ENCODE measurements at regions not wholly inside any gene's neighbourhood (a gene's known extent, or its start where the extent isn't known, plus 50 kb on each side); places are given as distances from the start of the nearest gene placed in this dataset.

GRCh38 chr1:98478121-98478520 is 183.4 kb upstream of the SNX7 start:
- DNase-seq: no peak

DNA sequence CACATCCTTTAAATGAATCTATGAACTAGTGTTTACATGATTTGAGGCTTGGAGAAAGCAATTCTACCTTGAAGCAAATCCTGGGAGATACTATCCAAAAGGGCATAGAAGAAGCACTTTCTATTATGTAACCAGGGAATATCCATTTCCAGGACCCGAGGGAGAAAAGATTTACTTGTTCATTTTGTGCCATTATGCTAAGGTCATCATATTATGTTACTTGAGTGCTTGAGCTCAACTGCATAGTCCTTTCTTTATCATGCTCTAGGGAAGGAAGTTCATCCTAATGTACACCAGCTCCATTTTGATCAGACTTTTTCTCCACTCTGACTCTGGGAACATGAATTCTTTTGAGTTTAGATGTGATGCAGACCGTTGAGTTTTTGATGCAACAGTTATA is 188.6 kb upstream of the SNX7 start:
- no peak for DNase-seq

- no peak for DNase-seq
These were observed 189.9 kb upstream of the SNX7 start for GRCh38 chr1:98471633-98472032.

GRCh38 chr1:98468111-98468717 is 193.3 kb upstream of the SNX7 start:
- no peak for DNase-seq

- no peak for DNase-seq
These were observed 193.9 kb upstream of the SNX7 start for GRCh38 chr1:98467586-98467985.

DNA sequence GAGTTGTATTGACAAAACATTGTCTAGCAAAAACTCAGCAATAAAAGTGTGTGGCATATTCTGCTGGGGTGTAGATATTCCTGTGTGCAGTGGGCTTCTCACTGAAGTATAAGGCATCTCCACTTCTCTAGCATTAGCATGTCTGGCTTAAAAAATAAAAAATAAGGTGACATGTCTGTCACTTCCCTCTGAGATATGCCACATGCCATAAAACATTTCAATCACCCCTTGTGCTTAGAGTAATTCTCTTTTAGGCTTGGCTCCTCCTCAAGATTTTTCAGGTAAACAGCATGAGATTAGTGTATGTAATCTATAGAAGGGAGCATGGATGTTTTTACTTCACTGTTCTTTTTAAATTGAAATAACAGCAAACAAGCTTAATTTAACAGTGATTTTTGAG is 194.4 kb upstream of the SNX7 start:
- DNase-seq: no peak

DNA sequence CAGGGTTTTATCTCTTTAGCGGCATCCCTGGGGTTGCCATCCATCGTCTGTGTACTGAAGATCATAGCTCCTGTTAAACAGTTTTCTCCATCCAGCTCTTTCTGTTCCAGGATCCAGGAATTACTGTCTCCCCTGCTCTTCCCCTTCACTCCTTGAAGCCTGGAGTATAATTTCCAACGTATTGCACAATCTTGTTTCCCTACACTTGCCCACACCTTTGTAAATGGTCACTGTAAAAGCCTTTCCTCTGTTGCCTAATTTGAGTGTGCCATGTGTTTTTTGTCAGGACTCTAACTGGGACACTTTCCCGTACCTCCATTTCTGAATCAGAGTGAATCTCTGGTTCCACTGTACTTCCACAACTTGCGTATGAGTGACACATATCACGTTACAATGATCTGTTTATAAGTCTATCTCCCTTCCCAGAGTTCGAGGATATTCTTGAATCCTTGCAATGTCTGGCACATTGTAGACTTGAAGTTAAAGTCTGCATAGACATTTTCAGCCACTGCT is 199.6 kb upstream of the SNX7 start:
- DNase-seq: no peak

- DNase-seq: no peak
These were observed 201.4 kb upstream of the SNX7 start for GRCh38 chr1:98460136-98460535.

- no peak for DNase-seq
These were observed 202.0 kb upstream of the SNX7 start for GRCh38 chr1:98459486-98459870.

DNA sequence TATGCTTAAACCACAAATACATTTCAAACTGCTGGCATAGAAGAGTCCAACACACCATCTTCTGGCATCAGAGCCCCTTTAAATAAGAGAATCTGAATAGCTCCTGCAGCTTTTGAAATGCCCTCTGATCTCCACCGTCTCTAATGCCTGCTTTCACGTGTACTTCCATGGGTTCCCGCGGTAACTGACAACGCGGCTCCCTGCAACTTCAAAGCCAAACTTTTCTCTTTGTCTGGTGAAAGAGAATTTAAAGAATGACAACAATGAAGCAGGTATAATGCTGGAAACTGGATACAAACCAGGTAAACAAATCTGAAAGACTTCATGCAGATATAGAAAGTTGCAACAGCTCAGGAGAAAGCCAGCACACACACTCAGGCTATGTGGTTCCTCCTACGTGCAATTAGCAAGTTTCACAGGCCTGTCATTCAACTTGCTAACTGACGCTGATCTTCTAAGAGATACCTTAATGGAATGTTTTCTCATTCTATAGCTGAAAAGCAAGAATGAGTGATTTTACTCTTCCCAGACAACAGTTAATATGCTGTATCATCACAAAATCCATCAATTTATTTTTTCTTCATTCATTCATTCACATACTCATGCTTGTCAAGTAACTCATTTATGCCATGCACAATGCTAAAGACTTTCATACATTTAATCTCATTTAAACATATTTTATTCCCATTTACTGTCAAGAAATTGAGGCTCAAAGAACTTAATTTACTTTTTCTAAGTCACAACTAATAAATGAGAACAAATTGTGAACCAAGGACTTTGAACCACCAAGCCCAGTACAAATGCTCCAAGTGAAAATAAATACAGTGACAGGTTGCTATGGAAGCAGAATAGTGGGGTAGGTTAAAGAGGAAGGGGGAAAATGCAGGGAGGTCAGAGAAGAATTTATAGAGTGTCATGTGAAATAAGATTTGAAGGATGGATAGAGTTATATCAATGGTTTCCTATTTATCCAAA is 202.7 kb upstream of the SNX7 start:
- no peak for DNase-seq

DNA sequence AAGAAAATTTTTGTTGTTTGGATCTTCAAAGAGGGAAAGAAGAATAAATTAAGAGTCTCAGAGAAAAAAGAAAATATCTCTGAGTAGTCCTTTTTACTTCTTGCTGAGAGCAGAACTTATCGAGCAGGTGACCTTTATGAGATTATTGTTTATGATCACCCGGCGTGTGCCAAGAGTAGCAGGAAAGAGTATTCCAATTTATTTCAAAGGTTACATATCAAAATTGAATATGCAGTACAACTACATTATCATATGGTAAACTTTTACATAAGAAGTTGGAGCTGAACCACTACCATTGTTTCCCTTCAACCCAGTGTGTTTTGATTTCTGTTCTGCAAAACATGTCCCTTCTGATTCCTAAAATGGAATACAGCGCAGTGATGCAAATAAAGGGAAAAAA is 204.3 kb upstream of the SNX7 start:
- DNase-seq: no peak

- no peak for DNase-seq
These were observed 206.9 kb upstream of the SNX7 start for GRCh38 chr1:98454666-98455065.

DNA sequence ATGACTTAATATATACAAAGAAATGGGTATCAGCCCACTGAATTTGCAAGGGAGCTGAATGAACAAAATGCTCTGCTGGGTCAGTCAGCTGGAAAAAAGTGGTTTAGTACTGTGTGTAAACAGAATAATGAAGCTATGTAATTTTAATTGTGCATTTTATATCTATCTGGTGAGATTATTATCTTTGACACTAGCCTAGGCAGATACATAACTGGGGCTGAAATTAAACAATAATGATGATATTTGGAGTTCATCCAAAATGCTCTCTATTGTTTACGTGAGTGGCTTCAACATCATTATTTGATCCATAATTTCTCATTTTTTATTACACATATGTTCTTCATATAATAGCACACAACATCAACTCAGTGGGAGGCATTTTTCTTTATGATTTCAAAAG is 208.5 kb upstream of the SNX7 start:
- no peak for DNase-seq

GRCh38 chr1:98452162-98452561 is 209.4 kb upstream of the SNX7 start:
- no peak for DNase-seq

- no peak for DNase-seq
These were observed 220.2 kb upstream of the SNX7 start for GRCh38 chr1:98441281-98441680.

GRCh38 chr1:98439471-98439870 is 222.1 kb upstream of the SNX7 start:
- DNase-seq: no peak

DNA sequence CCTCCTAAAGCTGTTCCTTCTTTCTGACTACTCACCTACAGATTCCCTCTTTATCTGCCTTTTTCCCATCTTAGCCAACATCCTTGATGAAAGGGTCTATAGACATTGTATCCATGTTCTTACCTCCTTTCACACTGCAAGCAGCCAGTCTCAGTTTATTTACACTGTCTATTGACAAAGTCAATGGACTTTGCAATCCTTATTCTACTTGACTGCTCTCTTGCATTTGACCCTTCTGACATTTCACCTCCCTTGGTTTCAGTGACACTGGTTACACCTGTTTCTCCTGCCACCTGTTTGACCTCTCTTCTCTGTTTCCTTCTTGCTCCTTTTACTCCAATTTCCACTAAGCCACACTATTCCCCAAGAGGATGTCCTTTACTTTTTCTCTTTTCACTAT is 224.0 kb upstream of the SNX7 start:
- no peak for DNase-seq

DNA sequence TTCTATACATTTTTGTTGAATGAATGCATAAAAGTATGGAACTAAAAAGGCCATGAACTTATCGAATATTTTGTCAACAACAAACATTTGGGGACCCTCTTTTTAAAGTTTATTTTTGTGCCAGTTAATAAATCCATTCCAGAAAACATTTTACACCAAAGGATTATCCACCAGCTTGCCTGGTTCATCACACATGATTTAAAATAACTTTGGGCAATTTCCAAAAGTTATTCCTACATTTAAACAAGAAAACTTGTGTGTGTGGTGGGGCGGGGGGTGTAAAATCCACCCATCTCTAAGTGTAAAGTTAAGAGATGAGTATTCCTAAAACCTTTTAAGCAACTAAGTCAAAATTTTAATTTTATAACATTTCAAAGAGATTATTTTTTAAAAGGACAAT is 224.5 kb upstream of the SNX7 start:
- DNase-seq: no peak

DNA sequence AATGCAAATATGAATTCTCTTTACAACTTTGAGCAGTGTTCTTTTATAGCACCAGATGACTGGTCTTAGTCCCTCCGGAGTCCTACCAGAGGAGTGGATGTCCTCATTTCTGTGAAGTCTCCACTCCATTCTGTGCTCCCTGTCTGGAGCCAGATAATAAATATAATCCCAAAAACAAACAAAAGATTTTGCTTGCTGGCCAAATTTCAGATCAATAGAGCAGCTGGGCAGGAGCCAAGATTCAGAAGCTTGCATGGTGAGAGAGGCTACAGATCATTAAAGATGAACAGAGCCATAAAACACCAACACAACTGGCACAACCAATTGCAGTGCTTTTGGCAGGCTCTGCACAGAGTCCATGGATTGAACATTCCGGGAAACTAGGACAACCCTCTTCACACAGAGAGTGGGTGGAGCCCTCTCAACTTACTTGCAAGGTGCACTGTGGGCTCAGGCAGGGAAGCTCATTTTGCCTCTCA is 231.5 kb upstream of the SNX7 start:
- DNase-seq: no peak

GRCh38 chr1:98428864-98429263 is 232.7 kb upstream of the SNX7 start:
- no peak for DNase-seq

GRCh38 chr1:98427664-98428063 is 233.9 kb upstream of the SNX7 start:
- DNase-seq: no peak

DNA sequence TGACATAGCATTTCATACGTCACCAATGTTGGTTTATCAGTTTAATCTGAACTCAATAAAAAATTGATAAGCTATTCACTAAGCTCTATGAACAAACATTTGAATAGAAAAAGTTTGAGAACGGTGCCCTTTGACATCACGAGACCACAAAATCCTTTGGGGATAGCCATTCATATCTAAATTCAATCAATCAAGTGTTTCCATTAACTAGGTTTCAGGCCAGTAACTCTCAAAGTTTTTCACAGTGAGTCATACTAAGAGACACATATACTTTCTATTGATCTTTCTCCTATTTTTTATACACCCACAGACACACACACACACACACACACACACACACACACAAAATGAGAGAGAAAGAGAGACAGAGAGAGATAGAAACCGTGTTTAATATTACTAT is 235.4 kb upstream of the SNX7 start:
- no peak for DNase-seq

GRCh38 chr1:98422816-98423215 is 238.7 kb upstream of the SNX7 start:
- DNase-seq: no peak

- no peak for DNase-seq
These were observed 240.5 kb upstream of the SNX7 start for GRCh38 chr1:98421085-98421435.
